ENCODE measurements at regions not wholly inside any gene's neighbourhood (a gene's known extent, or its start where the extent isn't known, plus 50 kb on each side); places are given as distances from the start of the nearest gene placed in this dataset.
A peak's percentile ranks its signal among the peaks of the same experiment; 100 is the strongest.

- Histone ChIP-seq H3K9me3 (no peaks in the 10 kb centered on the region), H3K4me3 (no peak overlapping the region), H3K27ac (no peak overlapping the region), H3K36me3 (no peaks in the 10 kb centered on the region), H3K4me1 (no peaks in the 10 kb centered on the region), H3K27me3 (no peaks in the 10 kb centered on the region)
- WGBS, 5 donors: 69 to 90% (median 84%) methylated on average over 2 of the region's 2 CpGs
- intact Hi-C loops (cut with DNase I; ENCODE audit: low total_unique reads): no loop called here
- TF ChIP-seq CTCF (IDR thresholded peaks at IDR 0.05): no peak
- no peak for TF ChIP-seq POLR2A (IDR thresholded peaks at IDR 0.05)
- TF ChIP-seq POLR2AphosphoS5 (IDR thresholded peaks at IDR 0.05): no peak
- no peak for TF ChIP-seq EP300 (IDR thresholded peaks at IDR 0.05)
- no peak for DNase-seq
Observed at GRCh38 chr3:94513600-94513999, 450.7 kb downstream of the NSUN3 start.

- H3K27ac ChIP-seq: no peak overlapping the region
- 65 to 83% (median 76%) methylated on average over 2 of the region's 2 CpGs for WGBS, 5 donors
- no peak for TF ChIP-seq POLR2AphosphoS5 (IDR thresholded peaks at IDR 0.05)
- TF ChIP-seq CTCF (IDR thresholded peaks at IDR 0.05): no peak
- no peak for TF ChIP-seq POLR2A (IDR thresholded peaks at IDR 0.05)
- no peak for TF ChIP-seq EP300 (IDR thresholded peaks at IDR 0.05)
- no peaks in the 10 kb centered on the region for H3K27me3 ChIP-seq
- H3K36me3 ChIP-seq: no peaks in the 10 kb centered on the region
- H3K4me3 ChIP-seq: no peak overlapping the region
- intact Hi-C loops (cut with DNase I; ENCODE audit: low total_unique reads): no loop called here
- no peak for DNase-seq
- no peaks in the 10 kb centered on the region for H3K9me3 ChIP-seq
- H3K4me1 ChIP-seq: no peaks in the 10 kb centered on the region
Observed at GRCh38 chr3:94515983-94516382, 453.1 kb downstream of the NSUN3 start.

DNA sequence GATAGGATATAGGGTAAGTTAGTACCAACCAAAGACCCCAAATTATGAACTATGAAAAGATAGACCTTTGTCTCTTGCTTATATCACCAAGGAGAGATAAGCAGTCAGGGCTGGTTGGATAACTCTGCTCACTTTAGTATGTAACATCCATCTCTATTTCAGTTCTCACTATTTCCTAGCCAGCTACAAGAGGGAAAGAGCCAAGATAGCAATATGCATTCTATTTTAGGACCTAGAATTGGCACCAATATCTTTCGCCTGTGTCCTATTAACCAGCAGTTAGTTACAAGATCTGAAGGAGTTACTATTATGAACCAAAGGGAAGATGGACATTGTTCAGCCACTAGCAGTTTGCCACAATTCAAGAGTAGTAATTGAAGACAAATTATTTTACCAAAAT lies 457.5 kb downstream of the NSUN3 start:
- H3K36me3 ChIP-seq: no peaks in the 10 kb centered on the region
- no peaks in the 10 kb centered on the region for H3K27me3 ChIP-seq
- no peak for TF ChIP-seq EP300 (IDR thresholded peaks at IDR 0.05)
- no peak for TF ChIP-seq CTCF (IDR thresholded peaks at IDR 0.05)
- TF ChIP-seq POLR2AphosphoS5 (IDR thresholded peaks at IDR 0.05): no peak
- no peak for TF ChIP-seq POLR2A (IDR thresholded peaks at IDR 0.05)
- intact Hi-C loops (cut with DNase I; ENCODE audit: low total_unique reads): no loop called here
- no peaks in the 10 kb centered on the region for H3K9me3 ChIP-seq
- WGBS, 5 donors: 81 to 97% (median 89%) methylated on average over 1 of the region's 1 CpG
- peaks cover 0 to 16% (median 8%) of the 10 kb centered on the region in 4 donors for H3K4me1 ChIP-seq
- H3K4me3 ChIP-seq: no peak overlapping the region
- no peak overlapping the region for H3K27ac ChIP-seq
- DNase-seq: no peak

GRCh38 chr3:94522488-94522887 lies 459.6 kb downstream of the NSUN3 start:
- Histone ChIP-seq H3K27ac (no peak overlapping the region), H3K4me3 (no peak overlapping the region), H3K9me3 (no peaks in the 10 kb centered on the region), H3K36me3 (no peaks in the 10 kb centered on the region), H3K4me1 (peaks cover 0 to 16% (median 8%) of the 10 kb centered on the region in 4 donors), H3K27me3 (no peaks in the 10 kb centered on the region)
- peak in 2 of 7 experiments; percentile 6 to 13 for TF ChIP-seq CTCF (IDR thresholded peaks at IDR 0.05)
- TF ChIP-seq POLR2A (IDR thresholded peaks at IDR 0.05): no peak
- DNase-seq: peak in 1 of 2 donors; percentile 19
- intact Hi-C loops (cut with DNase I; ENCODE audit: low total_unique reads): no loop called here

Measured in stomach (tissue), 8 donors.